ENCODE measurements at regions not wholly inside any gene's neighbourhood (a gene's known extent, or its start where the extent isn't known, plus 50 kb on each side); places are given as distances from the start of the nearest gene placed in this dataset.
"Not testable (repeated sequence)": the region's sequence is repeated elsewhere in the genome, so short reads cannot be mapped to it uniquely, and the experiment has no call there.

DNA sequence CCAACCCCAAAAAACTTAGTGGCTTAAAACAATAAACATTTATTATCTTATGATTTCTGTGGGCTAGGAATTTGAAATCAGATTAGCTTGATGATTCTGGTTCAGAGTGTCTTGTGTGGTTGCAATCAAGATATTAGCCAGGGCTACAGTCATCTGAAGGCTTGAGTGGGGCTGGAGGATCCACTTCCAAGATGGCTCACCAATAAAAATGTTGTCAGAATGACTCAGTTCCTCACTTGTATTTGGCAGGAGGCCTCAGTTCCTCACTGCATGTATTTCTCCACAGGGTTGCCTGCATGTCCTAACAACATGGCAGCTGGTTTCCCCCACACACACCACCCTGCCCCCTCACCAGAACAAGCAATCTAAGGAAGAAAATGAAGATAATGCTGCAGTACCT lies 98.2 kb upstream of the NIPBL start:
- Histone ChIP-seq H3K4me1 (no peaks in the 10 kb centered on the region), H3K27ac (no peak overlapping the region), H3K4me3 (no peak overlapping the region), H3K27me3 (no peaks in the 10 kb centered on the region), H3K9me3 (no peaks in the 10 kb centered on the region), H3K36me3 (no peaks in the 10 kb centered on the region)
- DNase-seq (ENCODE audit: low spot score in 2 of 2): no peak
- no peak for TF ChIP-seq POLR2A (IDR thresholded peaks at IDR 0.05)
- no peak for TF ChIP-seq EP300 (IDR thresholded peaks at IDR 0.05)
- TF ChIP-seq CTCF (IDR thresholded peaks at IDR 0.05): no peak
- no peak for TF ChIP-seq POLR2AphosphoS5 (IDR thresholded peaks at IDR 0.05)

- WGBS: 100% methylated on average over 1 of the region's 26 CpGs
- not testable (repeated sequence) for H3K27ac ChIP-seq, H3K27me3 ChIP-seq
Measured at GRCh38 chr5:36782612-36783011, 94.0 kb upstream of the NIPBL start.

GRCh38 chr5:36786448-36787012 lies 90.0 kb upstream of the NIPBL start:
- H3K27ac ChIP-seq: no peak overlapping the region

More at GRCh38 chr5:36782612-36783011, 94.0 kb upstream of the NIPBL start:
- not testable (repeated sequence) for H3K4me1 ChIP-seq; H3K9me3 ChIP-seq; DNase-seq (ENCODE audit: low spot score in 2 of 2); H3K4me3 ChIP-seq; H3K36me3 ChIP-seq

DNA sequence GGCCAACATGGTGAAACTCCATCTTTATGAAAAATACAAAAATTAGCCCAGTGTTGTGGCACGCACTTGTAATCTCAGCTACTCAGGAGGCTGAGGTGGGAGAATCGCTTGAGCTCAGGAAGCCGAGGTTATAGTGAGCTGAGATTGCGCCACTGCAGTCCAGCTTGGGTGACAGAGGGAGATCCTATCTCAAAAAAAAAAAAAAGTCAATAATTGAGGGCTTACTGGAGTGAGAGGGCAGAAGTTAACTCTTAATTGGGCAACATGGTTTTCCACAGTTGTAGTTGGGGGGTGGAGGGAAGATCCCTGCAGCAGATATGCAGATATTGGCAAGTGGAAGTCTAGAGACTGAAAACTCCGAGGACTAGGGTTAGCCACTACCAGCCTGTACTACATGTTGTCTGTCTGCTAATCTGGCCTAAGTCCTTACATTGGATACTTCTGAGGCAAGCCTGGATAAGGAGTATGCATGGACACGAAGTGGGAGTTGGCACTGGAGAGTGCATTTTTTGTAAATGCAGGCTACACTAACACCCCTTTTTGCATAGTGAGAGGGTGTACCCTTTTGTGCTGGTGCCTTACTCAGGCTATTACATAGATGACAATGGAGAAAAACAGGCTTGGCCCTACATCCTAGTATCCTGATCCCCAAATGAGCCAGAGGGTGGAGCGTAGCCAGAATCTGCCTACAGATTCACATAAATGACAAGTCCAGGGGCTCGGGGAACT lies 89.0 kb upstream of the NIPBL start:
- no peaks in the 10 kb centered on the region for H3K27me3 ChIP-seq
- DNase-seq (ENCODE audit: low spot score in 2 of 2): no peak
- TF ChIP-seq POLR2A (IDR thresholded peaks at IDR 0.05) (no peak), POLR2AphosphoS5 (IDR thresholded peaks at IDR 0.05) (no peak), CTCF (IDR thresholded peaks at IDR 0.05) (no peak), EP300 (IDR thresholded peaks at IDR 0.05) (no peak)
- H3K4me3 ChIP-seq: no peak overlapping the region
- no peak overlapping the region for H3K27ac ChIP-seq
- no peaks in the 10 kb centered on the region for H3K36me3 ChIP-seq
- no peaks in the 10 kb centered on the region for H3K4me1 ChIP-seq
- WGBS: 76% methylated on average over 8 of the region's 8 CpGs
- no peaks in the 10 kb centered on the region for H3K9me3 ChIP-seq

More at GRCh38 chr5:36786448-36787012, 90.0 kb upstream of the NIPBL start:
- WGBS: 91% methylated on average over 1 of the region's 1 CpG
- DNase-seq (ENCODE audit: low spot score in 2 of 2): no peak
- H3K27me3 ChIP-seq: no peaks in the 10 kb centered on the region
- H3K4me3 ChIP-seq: no peak overlapping the region
- H3K36me3 ChIP-seq: no peaks in the 10 kb centered on the region
- no peaks in the 10 kb centered on the region for H3K9me3 ChIP-seq
- TF ChIP-seq CTCF (IDR thresholded peaks at IDR 0.05): no peak
- no peaks in the 10 kb centered on the region for H3K4me1 ChIP-seq

DNA sequence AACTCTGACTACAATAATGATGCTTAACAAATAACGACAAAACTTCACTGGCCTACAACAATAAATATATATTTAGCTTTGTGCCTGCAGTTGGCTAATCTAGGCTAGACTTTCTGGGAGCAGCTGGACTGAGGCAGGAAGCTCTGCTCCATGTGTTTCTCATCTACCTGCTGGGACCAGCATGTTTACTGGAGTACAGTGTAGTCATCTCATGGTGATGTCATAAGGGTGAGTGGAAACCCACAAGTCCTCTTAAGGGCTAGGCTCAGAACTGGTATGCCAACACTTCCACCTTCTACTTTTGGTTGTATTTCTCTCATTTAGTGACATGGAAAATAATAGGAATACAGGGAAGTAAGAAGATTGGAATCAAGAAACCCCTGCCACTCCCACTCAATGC lies 85.7 kb upstream of the NIPBL start:
- TF ChIP-seq CTCF (IDR thresholded peaks at IDR 0.05) (no peak), EP300 (IDR thresholded peaks at IDR 0.05) (no peak), POLR2A (IDR thresholded peaks at IDR 0.05) (no peak), POLR2AphosphoS5 (IDR thresholded peaks at IDR 0.05) (no peak)
- Histone ChIP-seq H3K27me3 (no peaks in the 10 kb centered on the region), H3K4me1 (no peaks in the 10 kb centered on the region), H3K9me3 (no peaks in the 10 kb centered on the region), H3K4me3 (no peak overlapping the region), H3K36me3 (no peaks in the 10 kb centered on the region), H3K27ac (no peak overlapping the region)
- no peak for DNase-seq (ENCODE audit: low spot score in 2 of 2)
- WGBS: 92% methylated on average over 1 of the region's 1 CpG
